ENCODE measurements at regions not wholly inside any gene's neighbourhood (a gene's known extent, or its start where the extent isn't known, plus 50 kb on each side); places are given as distances from the start of the nearest gene placed in this dataset.

- DNase-seq (ENCODE audit: low read depth): no peak
Measured at GRCh38 chr3:84439476-84439875, 519.3 kb upstream of the CADM2 start.

GRCh38 chr3:84440291-84440690, 518.5 kb upstream of the CADM2 start:
- DNase-seq (ENCODE audit: low read depth): peak; percentile 6

GRCh38 chr3:84442533-84442932, 516.3 kb upstream of the CADM2 start:
- DNase-seq (ENCODE audit: low read depth): no peak

GRCh38 chr3:84444726-84445521, 513.9 kb upstream of the CADM2 start:
- DNase-seq (ENCODE audit: low read depth): no peak

GRCh38 chr3:84487296-84487695, 471.5 kb upstream of the CADM2 start:
- DNase-seq (ENCODE audit: low read depth): no peak

- no peak for DNase-seq (ENCODE audit: low read depth)
Measured at GRCh38 chr3:84504761-84505160, 454.0 kb upstream of the CADM2 start.

GRCh38 chr3:84510007-84510406, 448.8 kb upstream of the CADM2 start:
- no peak for DNase-seq (ENCODE audit: low read depth)

- no peak for DNase-seq (ENCODE audit: low read depth)
Measured at GRCh38 chr3:84522893-84523292, 435.9 kb upstream of the CADM2 start.

- DNase-seq (ENCODE audit: low read depth): no peak
Measured at GRCh38 chr3:84536916-84537315, 421.9 kb upstream of the CADM2 start.

GRCh38 chr3:84538597-84538996, 420.2 kb upstream of the CADM2 start:
- DNase-seq (ENCODE audit: low read depth): no peak

GRCh38 chr3:84547207-84547606, 411.6 kb upstream of the CADM2 start:
- peak; percentile 16 for DNase-seq (ENCODE audit: low read depth)

- DNase-seq (ENCODE audit: low read depth): peak; percentile 13
Measured at GRCh38 chr3:84547971-84548970, 410.5 kb upstream of the CADM2 start.

GRCh38 chr3:84555629-84556028, 403.2 kb upstream of the CADM2 start:
- DNase-seq (ENCODE audit: low read depth): no peak

GRCh38 chr3:84566256-84566655, 392.5 kb upstream of the CADM2 start:
- DNase-seq (ENCODE audit: low read depth): no peak

GRCh38 chr3:84567796-84568195, 391.0 kb upstream of the CADM2 start:
- DNase-seq (ENCODE audit: low read depth): no peak

- DNase-seq (ENCODE audit: low read depth): no peak
Measured at GRCh38 chr3:84573962-84574361, 384.8 kb upstream of the CADM2 start.

GRCh38 chr3:84586427-84586826, 372.4 kb upstream of the CADM2 start:
- DNase-seq (ENCODE audit: low read depth): no peak

GRCh38 chr3:84600703-84601225, 358.0 kb upstream of the CADM2 start:
- DNase-seq (ENCODE audit: low read depth): peak; percentile 15

- DNase-seq (ENCODE audit: low read depth): peak; percentile 55
Measured at GRCh38 chr3:84601303-84601702, 357.5 kb upstream of the CADM2 start.

GRCh38 chr3:84621823-84622222, 337.0 kb upstream of the CADM2 start:
- no peak for DNase-seq (ENCODE audit: low read depth)

- DNase-seq (ENCODE audit: low read depth): no peak
Measured at GRCh38 chr3:84634668-84635067, 324.1 kb upstream of the CADM2 start.

- no peak for DNase-seq (ENCODE audit: low read depth)
Measured at GRCh38 chr3:84637272-84637671, 321.5 kb upstream of the CADM2 start.

- DNase-seq (ENCODE audit: low read depth): no peak
Measured at GRCh38 chr3:84666468-84666867, 292.3 kb upstream of the CADM2 start.
